CD14-positive monocyte (primary cell): ENCODE measurements at regions not wholly inside any gene's neighbourhood (a gene's known extent, or its start where the extent isn't known, plus 50 kb on each side); places are given as distances from the start of the nearest gene placed in this dataset.

Experiments
- DNase-seq, 3 donors: peaks; one replicate each; pipeline ENCODE4 v3.0.0-alpha.2; 2011 to 2022
- H2AFZ ChIP-seq: 2 replicates; pipeline ENCODE4 v1.6.0; 2012; ENCODE audit warnings: mild to moderate bottlenecking, low read depth, low read length, inconsistent platforms; ENCODE audit not compliant: insufficient read depth, poor library complexity, severe bottlenecking
- H3K27ac ChIP-seq, 2 donors: 1 replicate in 1 of 2; 2 replicates in 1 of 2; pipeline ENCODE4 v1.5.1; 2012 to 2013; ENCODE audit warnings: low read length in 2 of 2, control low read depth in 1 of 2, inconsistent platforms in 1 of 2, low read depth in 1 of 2, mild to moderate bottlenecking in 1 of 2
- H3K27me3 ChIP-seq, 2 donors: one replicate each; pipeline versions ENCODE4 v1.6.0 to v1.6.1; 2011 to 2013; ENCODE audit warnings: low read length in 2 of 2; ENCODE audit not compliant: control insufficient read depth in 2 of 2, insufficient read depth in 2 of 2
- H3K36me3 ChIP-seq, 2 donors: replicated peaks in 1 of 2; 1 replicate in 1 of 2; 2 replicates in 1 of 2; pipeline versions ENCODE4 v1.5.1 to v1.6.1; 2012 to 2013; ENCODE audit warnings: low read length in 2 of 2, control low read depth in 1 of 2, inconsistent platforms in 1 of 2, mild to moderate bottlenecking in 1 of 2; ENCODE audit not compliant: insufficient read depth in 2 of 2, control insufficient read depth in 1 of 2
- H3K4me1 ChIP-seq, 2 donors: 1 replicate in 1 of 2; 2 replicates in 1 of 2; pipeline versions ENCODE4 v1.5.1 to v1.6.1; 2012 to 2013; ENCODE audit warnings: low read length in 2 of 2, control low read depth in 1 of 2, inconsistent platforms in 1 of 2, mild to moderate bottlenecking in 1 of 2, moderate library complexity in 1 of 2; ENCODE audit not compliant: insufficient read depth in 2 of 2, control insufficient read depth in 1 of 2
- H3K4me2 ChIP-seq: replicated peaks from 2 replicates; pipeline ENCODE3; 2012; ENCODE audit warnings: low read length, moderate library complexity, mild to moderate bottlenecking; ENCODE audit not compliant: poor library complexity, severe bottlenecking; ENCODE audit errors: extremely low read depth
- H3K4me3 ChIP-seq, 3 experiments: fragments of 200-600 bp in 1 of 3; sonication (generic) in 1 of 3; replicated peaks in 1 of 3; 1 replicate in 2 of 3; 2 replicates in 1 of 3; pipeline ENCODE4 v1.5.1; 2011 to 2013; ENCODE audit warnings: low read length in 3 of 3, mild to moderate bottlenecking in 3 of 3, control low read depth in 2 of 3, low read depth in 2 of 3, inconsistent platforms in 1 of 3, moderate library complexity in 1 of 3
- H3K79me2 ChIP-seq: 2 replicates; pipeline ENCODE4 v1.6.0; 2012; ENCODE audit warnings: mild to moderate bottlenecking, control low read depth, inconsistent platforms, low read length, moderate library complexity; ENCODE audit not compliant: insufficient read depth
- H3K9ac ChIP-seq: 2 replicates; pipeline ENCODE4 v1.6.0; 2017; ENCODE audit warnings: low read length, mild to moderate bottlenecking; ENCODE audit not compliant: insufficient read depth, poor library complexity, severe bottlenecking
- H3K9me3 ChIP-seq, 2 donors: replicated peaks in 1 of 2; 1 replicate in 1 of 2; 2 replicates in 1 of 2; pipeline versions ENCODE4 v1.5.1 to v1.6.1; 2012 to 2013; ENCODE audit warnings: low read length in 2 of 2, control low read depth in 1 of 2; ENCODE audit not compliant: control insufficient read depth in 1 of 2, insufficient read depth in 1 of 2
- H4K20me1 ChIP-seq: 2 replicates; pipeline ENCODE4 v1.6.0; 2012; ENCODE audit warnings: mild to moderate bottlenecking, low read length, control low read depth, moderate library complexity; ENCODE audit not compliant: insufficient read depth
- H3K27ac Mint-ChIP-seq, 7 donors: one replicate each; pipeline ENCODE4 v1.8.0; 2020; ENCODE audit warnings: mild to moderate bottlenecking in 7 of 7, mixed read lengths in 7 of 7, moderate library complexity in 6 of 7, inconsistent platforms in 2 of 7
- H3K27me3 Mint-ChIP-seq, 3 donors: one replicate each; pipeline ENCODE4 v1.8.0; 2021 to 2022; ENCODE audit warnings: low read depth in 3 of 3, mild to moderate bottlenecking in 3 of 3, mixed read lengths in 3 of 3, moderate library complexity in 3 of 3, inconsistent platforms in 1 of 3
- H3K36me3 Mint-ChIP-seq, 2 donors: one replicate each; pipeline ENCODE4 v1.8.0; 2020; ENCODE audit warnings: mixed read lengths in 2 of 2, inconsistent platforms in 1 of 2, mild to moderate bottlenecking in 1 of 2
- H3K4me1 Mint-ChIP-seq: one replicate; pipeline ENCODE4 v1.8.0; 2020; ENCODE audit warnings: mild to moderate bottlenecking, mixed read lengths
- H3K4me3 Mint-ChIP-seq, 2 donors: one replicate each; pipeline ENCODE4 v1.8.0; 2020; ENCODE audit warnings: mild to moderate bottlenecking in 2 of 2, mixed read lengths in 2 of 2, moderate library complexity in 1 of 2
- H3K9me3 Mint-ChIP-seq, 7 donors: one replicate each; pipeline ENCODE4 v1.8.0; 2020 to 2022; ENCODE audit warnings: mixed read lengths in 7 of 7, mild to moderate bottlenecking in 6 of 7, moderate library complexity in 6 of 7, inconsistent platforms in 2 of 7
- CTCF ChIP-seq: fragments of 200-600 bp; IDR thresholded peaks from one replicate; pipeline ENCODE4 v1.8.0; 2022; ENCODE audit warnings: antibody characterized with exemption, mild to moderate bottlenecking
- WGBS: methylation state at CpG from one replicate; pipeline ENCODE4 v1.1.5; 2013; ENCODE audit warnings: missing lambda C conversion rate; ENCODE audit not compliant: insufficient coverage; 5-methylcytosine and 5-hydroxymethylcytosine counted together
- intact Hi-C, 2 donors: fragments of 100-400 bp; cut with micrococcal nuclease; formaldehyde crosslinking; loops; one replicate each; pipeline versions ENCODE4 v1.15.0 to v1.15.1; 2023

- Mint-ChIP-seq H3K9me3 (no peaks in the 10 kb centered on the region), H3K36me3 (no peaks in the 10 kb centered on the region), H3K27me3 (peaks cover 4% of the 10 kb centered on the region in 3 donors)
These were observed 91.2 kb downstream of the GLI2 start for GRCh38 chr2:120826716-120827410.

DNA sequence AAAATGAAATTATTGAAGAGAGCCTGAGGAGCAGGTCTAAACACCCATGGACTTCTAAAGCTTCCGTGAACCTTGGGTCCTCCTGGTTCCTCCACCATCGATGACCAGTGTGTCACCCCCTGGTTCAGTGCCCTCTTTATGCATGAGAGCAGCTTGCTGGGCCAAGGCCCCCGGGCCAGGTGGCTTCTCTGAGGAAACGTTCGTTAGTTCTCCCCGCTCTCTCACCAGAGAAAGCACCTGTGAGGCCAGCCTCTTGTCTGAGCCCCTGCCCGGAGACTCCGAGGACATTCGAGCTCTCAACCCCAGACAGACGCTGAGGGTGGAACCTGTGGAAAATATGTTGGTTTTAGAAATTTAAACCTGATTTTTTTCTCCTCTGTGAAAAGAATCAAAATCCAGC is 92.4 kb downstream of the GLI2 start:
- DNase-seq: no peak
- Mint-ChIP-seq H3K36me3 (no peaks in the 10 kb centered on the region), H3K4me1 (no peaks in the 10 kb centered on the region), H3K27ac (no peak overlapping the region), H3K9me3 (no peaks in the 10 kb centered on the region), H3K27me3 (peaks cover 4% of the 10 kb centered on the region in 3 donors), H3K4me3 (no peak overlapping the region)
- H3K36me3 ChIP-seq: no peaks in the 10 kb centered on the region
- no peak for TF ChIP-seq CTCF
- intact Hi-C loops: no loop called here
- H3K27me3 ChIP-seq: no peaks in the 10 kb centered on the region
- no peak overlapping the region for H3K4me2 ChIP-seq
- H3K9me3 ChIP-seq: no peaks in the 10 kb centered on the region
- H2AFZ ChIP-seq: no peak overlapping the region
- 92% methylated on average over 7 of the region's 10 CpGs for WGBS
- H3K4me1 ChIP-seq: no peaks in the 10 kb centered on the region
- H3K4me3 ChIP-seq: no peak overlapping the region
- H3K79me2 ChIP-seq: no peaks in the 10 kb centered on the region
- H3K9ac ChIP-seq: no peak overlapping the region
- no peak overlapping the region for H3K27ac ChIP-seq
- no peaks in the 10 kb centered on the region for H4K20me1 ChIP-seq

More at GRCh38 chr2:120826716-120827410, 91.2 kb downstream of the GLI2 start:
- no peaks in the 10 kb centered on the region for H3K9me3 ChIP-seq
- H4K20me1 ChIP-seq: no peaks in the 10 kb centered on the region
- WGBS: 97% methylated on average over 15 of the region's 18 CpGs
- no peaks in the 10 kb centered on the region for H3K27me3 ChIP-seq
- no peaks in the 10 kb centered on the region for H3K4me1 ChIP-seq
- H3K79me2 ChIP-seq: no peaks in the 10 kb centered on the region
- intact Hi-C loops: no loop called here
- no peak overlapping the region for H3K4me3 ChIP-seq
- no peak for DNase-seq
- no peaks in the 10 kb centered on the region for H3K36me3 ChIP-seq
- H3K27ac ChIP-seq: no peak overlapping the region
- TF ChIP-seq CTCF: no peak
- no peak overlapping the region for H3K4me2 ChIP-seq
- Mint-ChIP-seq H3K4me3 (no peak overlapping the region), H3K27ac (peak overlapping the region in 1 of 7 donors; percentile 46), H3K4me1 (no peaks in the 10 kb centered on the region)
- no peak overlapping the region for H2AFZ ChIP-seq
- no peak overlapping the region for H3K9ac ChIP-seq
